OCI-M2 (cell line): ENCODE measurements at regions not wholly inside any gene's neighbourhood (a gene's known extent, or its start where the extent isn't known, plus 50 kb on each side); places are given as distances from the start of the nearest gene placed in this dataset.

Source experiments
- DNase-seq: peaks from one replicate; lab custom pipeline; 2025; ENCODE audit not compliant: unreplicated experiment; lab: John Stamatoyannopoulos, UW

DNA sequence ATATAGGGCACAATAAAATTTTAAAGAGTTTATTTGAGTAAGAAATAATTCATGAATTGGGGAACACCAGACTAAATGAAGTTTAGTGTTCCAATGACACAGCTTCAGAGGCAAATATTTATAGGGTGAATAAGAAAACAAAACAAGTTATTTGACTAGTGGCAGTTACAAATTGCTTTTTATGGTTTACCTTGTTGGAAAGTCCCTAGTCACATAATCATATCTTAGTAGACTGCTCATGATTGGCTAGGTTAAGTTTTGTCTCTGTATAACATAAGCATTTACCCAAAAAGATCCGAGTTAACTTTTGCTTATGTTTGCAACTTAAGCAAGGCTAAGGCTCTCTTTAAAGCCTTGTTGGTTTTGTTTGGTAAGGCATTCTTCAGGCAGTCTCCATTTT, 224.7 kb upstream of the MIR17HG start:
- DNase-seq: no peak

DNA sequence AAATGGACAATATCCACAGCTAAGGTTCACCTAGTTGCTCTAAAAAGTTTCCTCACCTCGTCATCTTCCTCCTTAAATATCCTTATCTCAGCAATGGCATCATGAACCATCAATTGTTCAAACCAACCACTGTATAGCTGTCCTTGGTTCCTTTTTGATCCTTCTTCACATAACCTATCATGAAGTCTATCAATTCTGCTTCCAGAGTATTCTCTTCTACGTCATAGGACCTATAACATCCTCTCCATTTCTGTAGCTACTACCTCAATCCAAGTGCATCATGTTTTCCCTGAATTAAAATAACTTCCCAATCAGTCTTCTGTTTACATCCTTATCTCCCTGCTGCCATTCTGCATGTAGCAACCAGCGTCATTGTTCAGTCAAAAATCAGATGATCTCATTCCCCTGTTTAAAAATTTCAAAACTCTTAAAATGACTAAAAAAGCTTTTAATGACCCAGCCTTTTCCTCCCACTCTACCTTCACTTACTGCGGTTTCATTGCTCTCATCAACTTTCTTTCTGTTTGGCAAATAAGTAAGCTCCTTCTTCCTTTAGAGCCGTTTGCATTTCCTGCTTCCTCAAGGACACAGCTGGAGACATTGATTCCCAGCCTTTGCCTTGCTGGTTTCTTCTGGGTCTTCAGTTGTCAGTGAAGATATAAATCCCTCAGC, 223.9 kb upstream of the MIR17HG start:
- DNase-seq: no peak

DNA sequence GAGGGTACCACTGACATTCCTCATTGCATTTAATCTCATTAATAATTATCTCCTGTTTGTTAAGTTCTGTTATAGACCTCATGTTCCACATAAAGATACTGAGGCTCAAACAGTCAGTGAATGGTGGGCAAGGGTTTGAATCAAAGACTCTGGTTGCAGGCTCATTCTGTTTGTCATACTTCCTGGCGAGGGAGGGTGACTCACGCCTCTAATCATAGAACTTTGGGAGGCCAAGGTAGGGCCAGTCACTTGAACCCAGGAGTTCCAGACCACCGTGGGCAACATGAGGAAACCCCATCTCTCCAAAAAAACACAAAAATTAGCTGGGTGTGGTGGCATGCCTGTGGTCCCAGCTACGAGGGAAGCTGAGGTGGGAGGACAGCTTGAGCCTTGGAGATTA, 220.7 kb upstream of the MIR17HG start:
- no peak for DNase-seq

DNA sequence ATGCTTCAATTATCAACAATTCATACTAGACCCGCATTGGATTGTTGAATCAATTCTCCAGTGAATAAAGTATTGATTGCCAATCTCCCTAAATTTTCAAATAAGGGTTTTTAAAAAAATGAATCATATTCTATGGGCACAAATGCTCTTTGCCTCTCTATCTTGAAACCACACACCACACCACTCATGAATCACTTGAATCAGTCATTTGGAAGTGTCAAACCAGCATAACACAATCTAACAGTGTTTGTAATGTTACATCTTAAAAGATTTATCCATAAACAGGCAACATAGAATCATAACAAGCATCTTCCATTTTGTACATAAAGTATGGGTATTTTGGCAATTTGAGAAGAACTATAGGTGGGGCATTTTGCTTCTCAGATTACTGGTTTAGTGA, 219.5 kb upstream of the MIR17HG start:
- DNase-seq: no peak

DNA sequence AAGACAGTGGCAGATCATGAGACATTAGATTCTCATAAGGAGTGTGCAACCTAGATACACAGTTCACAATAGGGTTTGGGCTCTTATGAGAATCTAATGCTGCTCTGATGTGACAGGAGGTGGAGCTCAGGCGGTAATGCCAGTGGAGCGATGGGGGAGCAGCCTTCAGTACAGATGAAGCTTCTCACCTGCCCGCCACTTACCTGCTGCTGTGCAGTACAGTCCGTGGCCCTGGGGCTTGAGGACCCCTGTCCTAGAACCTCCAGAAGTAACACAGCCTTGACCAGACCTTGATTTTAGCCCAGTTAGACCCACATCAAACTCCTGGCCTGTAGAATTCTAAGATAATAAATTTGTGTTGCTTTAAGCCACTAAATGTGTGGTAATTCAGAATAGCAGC, 215.1 kb upstream of the MIR17HG start:
- no peak for DNase-seq

DNA sequence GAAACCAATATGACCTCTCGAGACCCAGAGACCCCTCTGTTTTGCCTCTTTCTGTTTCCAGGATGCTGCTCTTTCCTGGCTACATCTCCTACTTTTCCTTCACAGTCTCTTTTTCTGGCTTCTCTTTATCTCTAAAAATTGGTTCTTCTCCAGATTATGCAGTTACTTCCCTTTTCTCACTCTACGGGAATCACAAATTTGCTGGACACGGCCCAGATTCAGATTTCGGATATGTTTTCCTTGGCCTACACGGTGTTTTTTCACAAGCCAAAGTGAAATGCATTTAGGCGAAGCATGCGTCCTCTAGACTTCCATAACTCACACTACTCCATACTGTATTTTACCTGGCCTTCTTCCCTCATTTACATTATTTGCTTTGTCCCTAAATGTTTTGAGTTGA, 214.7 kb upstream of the MIR17HG start:
- DNase-seq: no peak

DNA sequence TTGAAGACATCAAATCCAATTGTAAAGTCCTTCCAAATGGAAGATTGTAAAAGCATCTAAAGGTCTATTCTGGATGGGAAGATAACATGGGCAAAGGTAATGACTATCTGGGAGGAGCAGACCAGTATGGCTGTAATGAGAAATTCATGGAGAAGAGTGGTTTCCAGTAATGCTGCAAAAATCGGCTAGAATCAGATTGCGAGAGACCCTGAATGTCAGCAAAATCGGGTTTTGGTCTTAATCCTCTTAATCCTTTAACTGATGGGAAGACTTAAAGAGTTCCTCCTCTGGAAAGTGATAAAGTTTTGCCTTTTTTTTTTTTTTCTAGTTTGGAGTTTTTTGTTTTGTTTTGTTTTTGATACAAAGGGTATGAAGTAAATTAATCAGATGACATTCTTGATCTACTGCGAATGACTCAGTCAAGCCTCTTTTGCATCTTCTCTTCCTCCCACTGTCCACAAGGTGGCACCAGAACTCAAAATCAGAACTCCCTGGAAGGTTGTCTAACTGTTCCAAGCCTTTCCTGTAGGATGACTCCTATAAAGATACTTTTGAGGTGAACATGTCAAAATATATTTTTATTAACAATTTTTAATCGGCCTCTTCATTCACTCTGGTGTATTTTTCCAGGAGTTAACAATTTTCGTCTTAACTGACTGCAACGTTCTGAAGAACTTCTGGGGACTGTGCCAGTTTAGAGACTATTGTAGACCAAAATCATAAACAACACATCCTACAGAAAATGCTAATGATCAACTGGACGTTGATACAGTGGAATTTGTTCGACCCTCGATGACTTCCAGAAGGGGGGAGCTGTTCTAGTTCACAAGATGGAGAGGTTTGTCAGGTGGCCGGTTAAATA, 213.3 kb upstream of the MIR17HG start:
- no peak for DNase-seq

DNA sequence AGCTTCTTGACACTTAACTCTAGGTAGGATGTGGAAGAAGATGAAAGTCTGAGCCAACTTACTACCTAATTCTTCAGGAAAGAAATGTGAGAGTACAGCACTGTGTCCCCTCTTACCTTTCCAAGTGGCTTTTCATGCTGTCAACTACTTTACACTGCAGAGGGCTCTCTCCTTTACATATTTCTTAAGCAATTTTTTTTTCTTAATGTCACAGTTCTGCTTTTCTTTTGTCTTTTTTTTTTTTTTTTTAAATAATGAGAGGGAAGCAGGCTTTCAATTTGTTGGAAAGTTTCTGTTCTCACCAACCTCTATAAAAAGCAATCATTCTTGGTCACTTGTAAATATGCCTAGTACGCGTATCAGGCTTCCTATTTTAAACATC, 212.7 kb upstream of the MIR17HG start:
- no peak for DNase-seq

DNA sequence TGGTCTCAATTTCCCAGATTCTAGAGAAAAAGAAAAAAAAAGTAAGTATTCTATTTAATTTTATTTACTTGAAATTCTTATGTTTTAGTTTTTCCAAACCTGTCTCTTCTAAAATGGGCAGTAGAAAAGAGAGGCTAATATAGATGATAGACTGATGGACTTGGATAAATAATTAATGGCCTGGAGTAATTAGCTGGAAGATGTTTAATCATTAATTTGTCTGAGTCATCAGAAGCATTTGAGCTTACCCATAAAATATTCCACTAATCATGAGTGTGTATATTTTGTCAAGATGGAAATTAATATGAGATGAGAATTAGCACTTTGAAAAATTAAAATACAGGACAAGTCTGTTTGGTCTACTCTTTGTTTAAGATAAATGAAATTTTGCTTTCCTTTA, 212.1 kb upstream of the MIR17HG start:
- no peak for DNase-seq

DNA sequence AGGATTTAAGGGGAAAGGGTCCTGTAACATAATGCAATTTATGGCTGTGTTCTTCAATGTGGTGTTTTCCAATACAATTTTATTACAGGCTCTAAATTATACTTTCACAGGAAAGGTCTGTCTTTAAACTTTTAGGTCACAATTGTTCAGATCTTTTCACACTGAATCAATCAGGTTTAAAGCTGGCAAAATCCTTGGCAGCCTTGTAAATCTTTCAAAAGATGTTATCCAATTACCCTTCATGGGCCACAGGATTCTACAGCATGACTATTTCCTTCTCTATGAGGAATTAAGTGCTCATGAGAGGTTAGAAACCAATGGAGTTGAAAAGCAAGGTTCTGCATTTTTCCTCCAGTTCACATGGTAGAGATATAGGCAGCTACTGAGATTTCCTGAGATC, 211.5 kb upstream of the MIR17HG start:
- DNase-seq: no peak

DNA sequence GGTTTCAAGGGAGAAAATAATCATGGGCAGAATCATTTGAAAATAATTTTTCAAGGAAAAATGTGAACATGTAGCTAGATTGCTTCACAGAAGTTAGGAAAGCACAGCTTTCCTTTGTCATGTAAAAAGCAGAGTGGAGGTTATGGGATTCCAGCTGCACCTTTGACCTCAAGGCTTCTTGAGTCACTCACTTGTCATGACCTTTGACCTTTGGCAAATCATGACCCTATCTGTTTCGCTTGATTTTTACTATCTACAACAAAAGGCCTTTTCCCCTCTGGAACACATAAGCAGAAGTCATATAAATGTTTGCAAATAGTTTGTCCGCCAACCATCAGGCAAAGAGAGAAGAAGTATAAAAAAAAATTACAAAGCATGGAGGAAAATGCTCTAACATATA, 210.7 kb upstream of the MIR17HG start:
- no peak for DNase-seq

DNA sequence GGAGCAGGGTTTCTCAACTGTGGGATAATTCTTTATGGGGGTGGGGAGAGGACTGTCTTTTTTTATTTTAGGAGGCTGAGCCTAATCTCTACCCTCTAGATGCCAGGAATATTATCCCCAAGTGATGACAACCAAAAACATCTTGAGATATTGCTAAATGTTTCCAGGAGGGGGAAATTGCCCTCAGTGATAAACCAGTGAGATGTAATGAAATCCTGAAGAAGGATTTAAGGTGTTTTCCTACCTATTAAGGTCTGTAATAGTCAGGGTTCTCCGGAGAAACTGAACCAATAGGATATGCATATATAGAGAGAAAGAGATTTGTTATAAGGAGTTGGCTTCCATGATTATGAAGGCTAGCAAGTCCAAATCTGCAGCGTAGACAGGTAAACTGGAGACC, 208.3 kb upstream of the MIR17HG start:
- DNase-seq: no peak

DNA sequence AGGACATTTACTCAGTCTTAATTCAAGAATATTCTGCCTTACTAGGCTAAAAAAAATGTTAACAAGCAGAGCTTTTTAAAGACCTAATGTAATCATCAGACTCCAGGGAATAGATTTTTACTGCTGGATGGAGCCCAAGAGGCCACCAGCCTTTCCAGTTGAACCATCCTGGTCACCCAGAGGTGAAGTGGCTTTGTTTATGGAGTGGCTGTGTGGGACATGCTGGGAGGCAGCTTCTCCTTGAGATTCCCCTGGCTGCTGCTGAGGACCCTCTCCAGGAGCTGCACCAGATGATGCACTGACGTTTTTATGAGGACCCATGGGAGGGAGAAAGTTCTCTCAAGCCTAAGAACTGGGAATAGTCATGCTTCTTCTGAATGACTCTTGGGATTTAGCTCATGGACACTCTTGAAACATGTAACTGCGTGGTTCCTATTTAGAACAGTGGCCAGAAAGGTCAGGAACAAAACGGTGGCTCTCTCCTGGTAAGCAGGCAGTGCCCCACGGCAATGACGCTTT, 205.9 kb upstream of the MIR17HG start:
- DNase-seq: no peak

DNA sequence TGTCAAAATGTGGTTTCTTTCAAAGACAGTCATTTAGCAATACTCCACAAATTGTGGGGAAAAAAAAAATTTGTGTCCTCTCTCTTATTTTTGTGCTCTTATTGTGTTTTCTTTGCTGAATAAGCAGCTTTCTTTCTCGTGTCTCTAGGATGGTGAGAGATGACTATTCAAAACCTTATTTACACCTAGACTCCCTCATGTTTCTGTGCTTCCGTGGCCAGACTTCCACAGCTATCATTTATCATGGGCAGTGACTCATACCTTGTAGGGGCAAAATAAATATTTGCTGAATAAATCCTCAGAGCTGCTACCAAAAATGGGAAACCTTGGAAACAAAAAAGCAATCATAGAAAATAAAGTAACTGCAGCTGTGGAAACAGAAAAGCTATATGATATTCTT, 204.9 kb upstream of the MIR17HG start:
- DNase-seq: no peak

DNA sequence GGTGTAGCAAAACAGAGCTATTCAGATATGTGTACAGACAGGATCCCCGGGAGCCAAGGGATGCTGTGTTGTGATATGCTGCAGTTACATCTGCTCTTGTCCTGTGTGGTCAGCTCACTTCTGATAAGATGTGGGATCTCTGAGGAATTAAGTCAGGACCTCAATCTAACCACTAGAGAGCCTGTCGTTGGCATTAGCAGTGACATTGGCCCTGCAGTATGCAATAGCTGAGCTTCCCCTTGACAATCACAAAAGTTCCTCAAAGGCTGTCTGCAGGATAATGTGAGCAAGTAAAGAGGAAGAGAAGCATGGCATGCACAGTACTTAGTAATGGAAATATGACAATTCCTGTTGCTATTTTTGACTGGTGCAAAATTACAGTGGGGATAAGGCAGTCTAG, 203.4 kb upstream of the MIR17HG start:
- DNase-seq: peak; percentile 72

DNA sequence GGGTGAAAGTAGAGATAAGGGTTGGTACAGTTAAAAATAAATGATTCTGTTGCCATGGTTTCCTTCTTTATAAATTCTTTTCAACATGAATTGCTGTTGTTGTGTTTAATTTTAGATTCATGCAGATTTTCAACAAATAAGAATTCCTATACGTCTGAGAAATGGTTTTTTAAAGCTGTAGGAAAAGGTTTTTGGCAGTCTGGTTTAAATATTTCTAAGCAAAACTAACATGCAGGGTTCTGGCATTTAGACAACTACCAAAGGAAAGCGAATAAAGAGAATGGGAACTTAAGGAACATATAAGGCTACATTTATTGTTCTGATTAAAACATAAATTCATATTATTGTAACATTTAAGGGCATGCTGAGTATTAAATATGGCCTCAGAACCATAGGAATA, 203.0 kb upstream of the MIR17HG start:
- DNase-seq: no peak

DNA sequence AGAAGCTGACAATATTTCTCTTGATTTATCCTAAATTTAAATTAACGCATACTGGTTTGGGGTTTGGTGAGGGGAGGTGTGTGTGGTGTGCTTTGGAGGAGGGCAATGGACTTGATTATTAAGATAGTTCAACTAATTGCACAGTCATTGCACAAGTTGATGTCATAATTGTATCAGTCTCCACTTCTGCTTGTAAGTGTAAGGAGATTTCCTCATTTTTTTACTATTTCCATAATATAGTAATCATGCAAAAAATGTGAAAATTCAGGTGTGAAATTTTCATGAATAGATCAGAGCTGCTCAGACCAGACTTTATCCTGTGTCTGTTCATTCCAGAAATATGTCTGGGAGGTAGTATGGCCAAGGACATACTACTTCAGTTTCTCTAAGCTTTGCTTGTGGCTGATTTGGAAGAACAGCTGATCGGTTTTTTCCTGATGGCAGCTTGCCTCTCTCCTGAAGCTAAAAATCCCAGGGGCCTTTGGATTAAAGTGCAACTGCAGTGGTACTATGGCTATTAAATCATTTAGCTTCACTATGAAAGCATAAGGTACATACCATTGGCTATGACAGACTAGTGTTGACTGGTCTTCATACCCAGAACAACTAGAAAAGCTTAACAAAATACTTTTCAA, 201.8 kb upstream of the MIR17HG start:
- no peak for DNase-seq

DNA sequence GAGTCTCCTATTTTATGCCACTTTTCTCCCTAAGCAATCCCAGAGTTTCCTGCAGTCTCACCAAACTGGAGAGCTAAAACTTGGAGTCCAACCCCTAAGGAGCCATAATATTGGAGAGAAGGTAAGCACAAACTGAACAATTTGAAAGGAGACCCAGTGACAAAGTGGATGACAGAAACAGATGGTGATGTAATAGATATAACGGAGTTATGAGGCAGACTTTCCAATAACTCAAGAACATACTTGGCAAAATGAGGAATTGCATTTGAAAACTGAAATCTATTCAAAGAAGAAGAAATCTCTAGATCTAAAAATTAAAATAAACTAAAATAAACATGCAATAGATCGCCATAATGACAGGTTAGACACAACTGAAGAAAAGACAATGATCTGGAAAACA, 200.9 kb upstream of the MIR17HG start:
- no peak for DNase-seq

DNA sequence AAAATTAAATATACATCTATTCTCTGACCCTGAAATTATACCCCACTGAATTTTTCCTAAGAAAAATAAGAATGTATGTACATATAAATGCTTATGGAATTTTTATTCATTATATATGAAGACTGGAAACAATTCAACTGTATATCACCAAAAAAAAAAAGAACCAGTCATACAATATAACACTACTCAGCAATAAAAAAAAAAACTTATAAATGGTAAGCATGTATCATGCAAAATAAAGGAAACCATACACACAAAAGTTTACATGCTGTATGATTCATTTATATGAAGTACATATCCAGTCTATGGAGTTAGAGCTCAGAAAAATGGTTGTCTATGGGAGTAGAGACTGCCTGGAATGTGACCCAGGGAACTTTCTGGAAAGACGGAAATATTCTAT, 199.4 kb upstream of the MIR17HG start:
- DNase-seq: no peak

DNA sequence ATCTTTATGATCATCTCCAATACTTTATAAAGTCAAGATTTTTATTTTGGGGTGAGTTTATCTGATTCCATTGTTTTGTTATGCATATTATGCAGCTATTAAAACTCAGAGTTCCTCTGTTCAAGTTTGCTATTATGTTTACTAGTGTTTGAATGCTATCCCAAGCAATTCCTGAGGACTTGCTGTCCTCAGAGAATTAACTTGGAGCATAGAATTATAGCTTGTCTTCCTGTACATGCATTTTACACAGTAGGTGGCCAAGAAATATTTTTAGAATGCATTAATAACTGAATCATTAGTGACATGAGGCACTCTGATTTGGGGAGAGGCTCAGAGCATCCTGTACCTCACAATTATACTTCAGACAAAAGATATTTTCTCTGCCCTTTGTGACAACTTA, 195.6 kb upstream of the MIR17HG start:
- no peak for DNase-seq

DNA sequence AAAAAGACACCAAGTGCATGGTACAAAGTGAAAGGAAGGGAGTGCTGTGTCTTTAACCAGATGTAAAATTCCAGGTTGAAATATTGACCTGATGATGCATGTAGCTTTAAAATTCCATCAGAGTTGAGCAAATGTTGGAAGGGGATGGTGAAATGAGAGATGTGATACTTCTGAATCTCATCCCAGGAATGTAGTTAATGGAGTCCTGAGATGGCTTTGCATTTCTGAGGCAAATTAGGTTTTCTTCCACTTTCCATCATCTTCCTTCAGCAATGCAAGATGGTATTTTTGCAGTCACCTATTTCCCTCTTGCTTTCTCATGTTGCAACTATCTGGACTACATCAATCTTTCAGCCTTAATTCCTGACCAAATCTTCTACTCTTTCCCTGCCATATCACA, 194.1 kb upstream of the MIR17HG start:
- DNase-seq: no peak
